ENCODE measurements at regions not wholly inside any gene's neighbourhood (a gene's known extent, or its start where the extent isn't known, plus 50 kb on each side); places are given as distances from the start of the nearest gene placed in this dataset.

DNA sequence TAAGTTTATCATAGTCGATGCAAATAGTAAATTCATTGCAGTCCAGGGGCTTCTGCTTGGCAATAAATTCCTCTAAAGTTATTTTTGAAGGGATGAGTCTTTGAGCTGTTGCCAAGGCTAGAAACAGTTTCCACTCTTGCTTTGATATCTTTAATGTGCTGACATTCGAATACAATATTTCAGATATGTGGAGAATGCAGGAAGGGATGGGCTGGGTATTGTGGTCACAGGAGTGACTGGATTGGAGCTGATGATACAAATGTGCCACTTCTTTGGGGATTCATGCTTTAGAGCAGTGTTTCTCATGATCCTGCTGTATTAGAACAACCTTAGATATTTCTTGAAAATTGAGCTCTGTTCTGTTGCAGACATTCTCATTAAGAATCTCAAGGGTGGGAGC, 139.0 kb downstream of the PRDM13 start:
- Histone ChIP-seq H3K27me3 (no peaks in the 10 kb centered on the region), H3K27ac (no peak overlapping the region), H3K36me3 (no peaks in the 10 kb centered on the region), H3K4me3 (no peak overlapping the region), H3K4me1 (no peaks in the 10 kb centered on the region), H3K9me3 (no peaks in the 10 kb centered on the region)
- TF ChIP-seq, protein P1, sequence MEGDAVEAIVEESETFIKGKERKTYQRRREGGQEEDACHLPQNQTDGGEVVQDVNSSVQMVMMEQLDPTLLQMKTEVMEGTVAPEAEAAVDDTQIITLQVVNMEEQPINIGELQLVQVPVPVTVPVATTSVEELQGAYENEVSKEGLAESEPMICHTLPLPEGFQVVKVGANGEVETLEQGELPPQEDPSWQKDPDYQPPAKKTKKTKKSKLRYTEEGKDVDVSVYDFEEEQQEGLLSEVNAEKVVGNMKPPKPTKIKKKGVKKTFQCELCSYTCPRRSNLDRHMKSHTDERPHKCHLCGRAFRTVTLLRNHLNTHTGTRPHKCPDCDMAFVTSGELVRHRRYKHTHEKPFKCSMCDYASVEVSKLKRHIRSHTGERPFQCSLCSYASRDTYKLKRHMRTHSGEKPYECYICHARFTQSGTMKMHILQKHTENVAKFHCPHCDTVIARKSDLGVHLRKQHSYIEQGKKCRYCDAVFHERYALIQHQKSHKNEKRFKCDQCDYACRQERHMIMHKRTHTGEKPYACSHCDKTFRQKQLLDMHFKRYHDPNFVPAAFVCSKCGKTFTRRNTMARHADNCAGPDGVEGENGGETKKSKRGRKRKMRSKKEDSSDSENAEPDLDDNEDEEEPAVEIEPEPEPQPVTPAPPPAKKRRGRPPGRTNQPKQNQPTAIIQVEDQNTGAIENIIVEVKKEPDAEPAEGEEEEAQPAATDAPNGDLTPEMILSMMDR (IDR thresholded peaks at IDR 0.05), result no peak
- TF ChIP-seq POLR2A (IDR thresholded peaks at IDR 0.05), result no peak
- DNase-seq, result no peak

DNA sequence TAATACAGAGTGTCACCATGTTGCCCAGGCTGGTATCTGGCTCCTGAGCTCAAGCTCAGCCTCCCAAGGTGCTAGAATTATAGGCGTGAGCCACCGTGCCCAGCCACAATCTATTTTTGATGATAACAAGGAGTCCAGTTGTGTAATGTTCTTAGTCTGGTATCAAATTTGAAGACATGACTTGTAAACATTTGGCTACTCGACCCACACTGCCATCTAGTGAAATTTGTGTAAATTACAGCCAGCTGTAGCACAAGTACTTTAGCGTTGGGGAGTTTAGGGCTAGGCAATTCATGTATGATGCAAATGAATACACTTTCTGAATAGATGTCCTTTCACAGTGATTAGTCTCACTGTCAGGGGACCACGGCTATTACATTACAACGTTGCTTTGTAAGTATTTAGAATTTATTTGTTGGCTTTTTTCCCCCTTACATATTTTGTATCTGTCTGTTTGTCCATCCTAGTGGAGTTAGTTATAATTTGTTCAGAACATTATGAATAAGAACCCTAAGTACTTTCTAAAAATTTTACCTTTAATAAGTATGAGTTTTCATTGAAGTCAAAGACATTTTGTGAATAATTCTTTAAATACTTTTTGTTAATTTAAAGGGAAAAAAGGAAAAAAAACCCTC, 139.7 kb downstream of the PRDM13 start:
- TF ChIP-seq POLR2A (IDR thresholded peaks at IDR 0.05), result no peak
- TF ChIP-seq, protein P1 (IDR thresholded peaks at IDR 0.05), result peak; percentile 29 to 89 (median 84)
- H3K27me3 ChIP-seq, result no peaks in the 10 kb centered on the region
- DNase-seq, result peak in 2 of 3 donors; percentile 41 to 80
- no peak overlapping the region for H3K27ac ChIP-seq
- H3K36me3 ChIP-seq, result no peaks in the 10 kb centered on the region
- H3K9me3 ChIP-seq, result no peaks in the 10 kb centered on the region
- no peaks in the 10 kb centered on the region for H3K4me1 ChIP-seq
- no peak overlapping the region for H3K4me3 ChIP-seq

DNA sequence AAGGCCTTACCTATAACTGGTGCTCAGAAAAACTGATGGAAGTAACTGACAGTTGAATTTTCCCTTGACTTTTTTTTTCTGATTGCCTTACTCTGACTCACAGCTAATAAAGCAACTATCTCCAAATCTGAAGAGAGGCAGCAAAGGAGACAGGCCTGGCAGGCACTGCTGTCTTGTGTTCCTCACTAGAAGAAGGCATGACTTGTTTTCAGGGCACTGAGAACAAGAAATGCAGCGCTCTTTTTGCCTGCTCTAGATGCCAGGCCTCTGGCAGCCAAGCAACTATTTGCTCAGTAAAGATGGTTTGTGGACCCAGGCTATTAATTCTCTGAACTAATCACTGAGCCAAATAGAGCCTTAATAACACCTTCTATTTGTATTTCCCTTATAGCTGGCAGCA, 155.1 kb downstream of the PRDM13 start:
- Histone ChIP-seq H3K4me1 (no peaks in the 10 kb centered on the region), H3K27ac (no peak overlapping the region), H3K9me3 (no peaks in the 10 kb centered on the region), H3K36me3 (no peaks in the 10 kb centered on the region), H3K27me3 (no peaks in the 10 kb centered on the region), H3K4me3 (no peak overlapping the region)
- no peak for TF ChIP-seq POLR2A (IDR thresholded peaks at IDR 0.05)
- TF ChIP-seq, protein P1 (IDR thresholded peaks at IDR 0.05), result no peak
- no peak for DNase-seq

DNA sequence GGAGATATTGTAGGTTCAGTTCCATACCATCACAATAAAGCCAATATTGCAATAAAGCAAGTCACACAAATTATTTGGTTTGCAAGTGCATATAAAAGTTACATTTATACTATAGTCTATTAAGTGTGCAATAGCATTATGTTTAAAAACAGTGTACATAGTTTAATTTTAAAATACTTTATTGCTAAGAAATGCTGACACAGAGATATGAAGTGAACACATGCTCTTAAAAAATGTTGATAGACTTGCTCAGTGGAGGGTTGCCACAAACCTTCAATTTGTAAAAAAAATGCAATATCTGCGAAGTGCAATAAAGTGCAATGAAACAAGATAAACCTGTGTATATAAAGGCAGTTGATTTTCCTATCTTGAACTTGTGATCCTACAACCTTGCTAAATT, 161.5 kb downstream of the PRDM13 start:
- Histone ChIP-seq H3K4me3 (no peak overlapping the region), H3K9me3 (no peaks in the 10 kb centered on the region), H3K36me3 (no peaks in the 10 kb centered on the region), H3K27me3 (no peaks in the 10 kb centered on the region), H3K27ac (no peak overlapping the region), H3K4me1 (no peaks in the 10 kb centered on the region)
- DNase-seq, result no peak
- TF ChIP-seq POLR2A (IDR thresholded peaks at IDR 0.05), result no peak
- TF ChIP-seq, protein P1 (IDR thresholded peaks at IDR 0.05), result no peak

DNA sequence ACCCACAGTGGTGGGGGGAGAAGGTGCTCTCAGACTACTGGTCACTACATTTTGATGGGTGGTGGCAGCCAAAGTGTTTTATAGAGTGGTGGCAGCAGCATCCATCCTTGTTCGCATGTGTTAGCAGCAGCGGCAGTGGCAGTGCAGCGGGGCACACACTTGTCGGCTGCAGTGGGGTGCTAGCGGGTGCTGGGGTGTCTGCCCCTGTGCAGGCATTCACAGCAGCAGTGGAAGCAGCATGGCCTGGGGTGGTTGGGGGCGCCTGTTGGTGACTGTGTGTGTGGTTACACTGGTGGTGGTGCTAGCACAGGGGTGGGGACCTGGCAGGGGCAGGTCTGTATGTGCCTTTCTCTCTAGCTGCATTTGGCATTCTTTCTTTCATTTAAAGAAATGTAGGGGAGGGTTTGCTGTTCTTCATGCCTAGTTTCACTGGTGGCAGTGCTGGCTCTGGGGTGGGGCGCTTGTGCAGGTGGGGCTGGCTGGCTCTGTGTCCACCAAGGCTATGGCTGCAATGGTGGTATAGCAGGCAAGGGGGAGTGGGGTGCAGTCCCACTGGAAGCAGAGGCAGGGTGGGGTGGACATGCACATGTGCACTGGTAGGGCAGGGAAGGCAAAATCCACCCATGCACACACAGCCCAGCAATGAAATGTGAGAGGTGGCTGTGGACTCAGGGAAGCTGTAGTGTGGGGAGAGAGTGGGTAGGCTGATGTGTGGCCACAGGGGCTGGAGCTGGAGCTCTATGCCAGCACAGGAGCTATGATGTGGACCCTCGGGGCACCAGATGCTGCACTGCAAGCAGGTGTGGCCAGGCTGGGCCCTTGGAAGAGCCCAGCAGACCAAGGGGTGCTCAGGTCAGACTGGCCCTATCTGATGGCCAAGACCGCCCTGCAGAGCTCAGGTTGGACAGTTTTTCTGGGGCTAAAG, 173.3 kb downstream of the PRDM13 start:
- no peak for TF ChIP-seq POLR2A (IDR thresholded peaks at IDR 0.05)
- TF ChIP-seq, protein P1 (IDR thresholded peaks at IDR 0.05), result no peak
- no peak overlapping the region for H3K27ac ChIP-seq
- no peaks in the 10 kb centered on the region for H3K36me3 ChIP-seq

More for the DNA sequence above, 173.3 kb downstream of the PRDM13 start:
- Histone ChIP-seq H3K4me3 (no peak overlapping the region), H3K4me1 (no peaks in the 10 kb centered on the region), H3K27me3 (no peaks in the 10 kb centered on the region), H3K9me3 (no peaks in the 10 kb centered on the region)
- no peak for DNase-seq
